ENCODE measurements at regions not wholly inside any gene's neighbourhood (a gene's known extent, or its start where the extent isn't known, plus 50 kb on each side); places are given as distances from the start of the nearest gene placed in this dataset.

DNA sequence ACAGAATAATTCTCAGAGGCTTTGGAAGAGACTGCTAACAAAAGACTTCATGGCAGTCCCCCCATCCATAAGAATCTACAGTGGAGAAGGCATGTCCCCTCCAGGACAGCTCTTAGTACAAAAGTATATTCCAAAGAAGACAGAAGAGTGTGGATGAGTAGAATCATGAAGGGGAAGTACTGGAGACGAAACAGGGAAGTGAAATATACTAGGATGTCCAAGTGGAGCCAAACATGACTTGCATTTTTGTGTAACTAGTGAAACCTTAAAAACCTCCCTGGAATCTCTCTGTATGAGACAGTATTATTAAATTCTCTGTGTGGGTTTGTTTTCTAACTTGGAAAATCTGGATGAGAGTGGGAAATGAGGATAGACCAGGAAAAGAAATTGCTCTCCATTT, 312.4 kb downstream of the RSL24D1 start:
- peaks cover 17% of the 10 kb centered on the region for H3K9me3 Mint-ChIP-seq
- H3K4me1 Mint-ChIP-seq: no peaks in the 10 kb centered on the region
- no peaks in the 10 kb centered on the region for H3K36me3 Mint-ChIP-seq (ENCODE audit: low read depth)
- TF ChIP-seq, protein P1, sequence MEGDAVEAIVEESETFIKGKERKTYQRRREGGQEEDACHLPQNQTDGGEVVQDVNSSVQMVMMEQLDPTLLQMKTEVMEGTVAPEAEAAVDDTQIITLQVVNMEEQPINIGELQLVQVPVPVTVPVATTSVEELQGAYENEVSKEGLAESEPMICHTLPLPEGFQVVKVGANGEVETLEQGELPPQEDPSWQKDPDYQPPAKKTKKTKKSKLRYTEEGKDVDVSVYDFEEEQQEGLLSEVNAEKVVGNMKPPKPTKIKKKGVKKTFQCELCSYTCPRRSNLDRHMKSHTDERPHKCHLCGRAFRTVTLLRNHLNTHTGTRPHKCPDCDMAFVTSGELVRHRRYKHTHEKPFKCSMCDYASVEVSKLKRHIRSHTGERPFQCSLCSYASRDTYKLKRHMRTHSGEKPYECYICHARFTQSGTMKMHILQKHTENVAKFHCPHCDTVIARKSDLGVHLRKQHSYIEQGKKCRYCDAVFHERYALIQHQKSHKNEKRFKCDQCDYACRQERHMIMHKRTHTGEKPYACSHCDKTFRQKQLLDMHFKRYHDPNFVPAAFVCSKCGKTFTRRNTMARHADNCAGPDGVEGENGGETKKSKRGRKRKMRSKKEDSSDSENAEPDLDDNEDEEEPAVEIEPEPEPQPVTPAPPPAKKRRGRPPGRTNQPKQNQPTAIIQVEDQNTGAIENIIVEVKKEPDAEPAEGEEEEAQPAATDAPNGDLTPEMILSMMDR (IDR thresholded peaks at IDR 0.05; ENCODE audit: unreplicated experiment in 3 of 3): no peak
- H3K27ac Mint-ChIP-seq: no peak overlapping the region
- H3K27me3 Mint-ChIP-seq (ENCODE audit: low read depth): peaks cover 3% of the 10 kb centered on the region
- H3K4me3 Mint-ChIP-seq: no peak overlapping the region

DNA sequence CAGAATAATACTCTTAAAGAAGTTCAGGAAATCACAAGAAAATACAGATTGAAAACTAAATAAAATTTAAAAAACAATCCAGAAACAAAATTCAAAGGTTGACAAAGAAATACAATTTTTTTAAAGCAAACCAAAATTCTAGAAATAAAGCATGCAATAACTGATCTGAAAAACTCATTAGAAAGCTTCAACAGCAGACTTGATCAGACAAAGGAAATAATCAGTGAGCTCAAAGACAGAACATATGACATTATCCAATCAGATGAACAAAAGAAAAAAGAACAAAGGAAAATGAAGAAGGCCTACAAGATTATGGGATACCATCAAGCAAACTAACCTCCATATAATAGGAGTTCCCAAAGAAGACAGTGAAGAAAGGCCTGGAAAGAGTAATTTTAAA, 336.8 kb downstream of the RSL24D1 start:
- Mint-ChIP-seq H3K36me3 (ENCODE audit: low read depth) (no peaks in the 10 kb centered on the region), H3K4me1 (no peaks in the 10 kb centered on the region), H3K9me3 (peaks cover 19% of the 10 kb centered on the region), H3K27me3 (ENCODE audit: low read depth) (peaks cover 5% of the 10 kb centered on the region), H3K27ac (no peak overlapping the region), H3K4me3 (no peak overlapping the region)
- TF ChIP-seq, protein P1 (IDR thresholded peaks at IDR 0.05; ENCODE audit: unreplicated experiment in 3 of 3): no peak

DNA sequence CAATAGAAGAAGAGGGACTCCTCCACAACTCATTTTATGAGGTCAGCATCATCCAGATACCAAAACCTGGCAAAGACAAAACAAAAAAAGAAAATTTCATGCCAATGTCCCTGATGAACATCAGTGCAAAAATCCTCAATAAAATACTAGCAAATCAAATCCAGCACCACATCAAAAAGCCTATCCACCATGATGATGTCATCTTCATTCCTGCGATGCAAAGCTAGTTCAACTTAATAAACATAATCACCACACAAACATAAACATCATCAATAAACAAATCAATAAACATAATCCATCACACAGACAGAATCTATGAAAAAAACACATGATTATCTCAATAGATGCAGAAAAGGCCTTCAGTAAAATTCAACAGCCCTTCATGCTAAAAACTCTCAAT, 342.1 kb downstream of the RSL24D1 start:
- no peak overlapping the region for H3K27ac Mint-ChIP-seq

DNA sequence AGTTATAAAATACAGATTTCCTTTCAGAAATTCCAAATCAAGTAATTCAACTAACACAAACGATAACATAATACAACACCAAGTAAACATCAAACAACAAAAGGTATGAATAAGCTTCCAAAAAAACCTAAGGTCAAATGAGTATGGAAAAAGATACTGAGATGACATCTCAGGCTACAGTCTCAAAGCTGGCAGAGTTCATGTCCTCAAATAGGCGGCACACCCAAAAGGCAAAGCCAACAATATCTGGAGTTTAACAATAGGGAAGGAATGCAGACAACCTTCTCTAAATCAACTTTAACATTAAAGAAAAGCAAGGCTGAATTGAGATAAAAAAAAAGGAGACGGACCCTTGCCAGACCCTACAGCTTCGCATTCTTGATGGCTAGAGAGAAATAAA, 346.6 kb downstream of the RSL24D1 start:
- peaks cover 18% of the 10 kb centered on the region for H3K9me3 Mint-ChIP-seq
- no peak overlapping the region for H3K27ac Mint-ChIP-seq
- no peaks in the 10 kb centered on the region for H3K4me1 Mint-ChIP-seq
- TF ChIP-seq, protein P1 (IDR thresholded peaks at IDR 0.05; ENCODE audit: unreplicated experiment in 3 of 3): no peak
- no peaks in the 10 kb centered on the region for H3K27me3 Mint-ChIP-seq (ENCODE audit: low read depth)
- H3K4me3 Mint-ChIP-seq: no peak overlapping the region
- no peaks in the 10 kb centered on the region for H3K36me3 Mint-ChIP-seq (ENCODE audit: low read depth)

More for the DNA sequence above, 342.1 kb downstream of the RSL24D1 start:
- TF ChIP-seq, protein P1 (IDR thresholded peaks at IDR 0.05; ENCODE audit: unreplicated experiment in 3 of 3): no peak
- Mint-ChIP-seq H3K4me3 (no peak overlapping the region), H3K27me3 (ENCODE audit: low read depth) (no peaks in the 10 kb centered on the region), H3K4me1 (no peaks in the 10 kb centered on the region), H3K9me3 (peaks cover 31% of the 10 kb centered on the region), H3K36me3 (ENCODE audit: low read depth) (no peaks in the 10 kb centered on the region)

DNA sequence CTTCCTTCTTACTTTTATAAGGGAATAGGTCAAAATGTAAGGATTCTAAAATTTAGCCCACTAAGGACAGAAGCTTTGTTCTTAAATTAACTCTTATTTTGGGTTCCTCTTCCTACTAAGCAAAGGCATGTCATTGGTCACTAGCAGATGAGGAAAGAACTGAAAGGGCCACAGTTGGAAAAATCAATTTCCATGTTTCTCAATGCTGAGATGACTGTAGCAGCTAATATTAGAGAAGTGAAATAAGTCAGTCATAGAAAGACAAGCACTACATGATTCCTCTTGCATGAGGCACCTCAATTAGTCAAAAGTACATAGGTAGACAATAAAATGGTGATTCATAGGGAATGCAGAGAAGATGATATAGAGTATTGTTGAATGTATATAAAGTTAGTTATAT, 353.7 kb downstream of the RSL24D1 start:
- TF ChIP-seq, protein P1 (IDR thresholded peaks at IDR 0.05; ENCODE audit: unreplicated experiment in 3 of 3): no peak
- no peaks in the 10 kb centered on the region for H3K9me3 Mint-ChIP-seq
- no peak overlapping the region for H3K4me3 Mint-ChIP-seq
- H3K36me3 Mint-ChIP-seq (ENCODE audit: low read depth): no peaks in the 10 kb centered on the region
- no peaks in the 10 kb centered on the region for H3K4me1 Mint-ChIP-seq
- peaks cover 3% of the 10 kb centered on the region for H3K27me3 Mint-ChIP-seq (ENCODE audit: low read depth)
- H3K27ac Mint-ChIP-seq: no peak overlapping the region

DNA sequence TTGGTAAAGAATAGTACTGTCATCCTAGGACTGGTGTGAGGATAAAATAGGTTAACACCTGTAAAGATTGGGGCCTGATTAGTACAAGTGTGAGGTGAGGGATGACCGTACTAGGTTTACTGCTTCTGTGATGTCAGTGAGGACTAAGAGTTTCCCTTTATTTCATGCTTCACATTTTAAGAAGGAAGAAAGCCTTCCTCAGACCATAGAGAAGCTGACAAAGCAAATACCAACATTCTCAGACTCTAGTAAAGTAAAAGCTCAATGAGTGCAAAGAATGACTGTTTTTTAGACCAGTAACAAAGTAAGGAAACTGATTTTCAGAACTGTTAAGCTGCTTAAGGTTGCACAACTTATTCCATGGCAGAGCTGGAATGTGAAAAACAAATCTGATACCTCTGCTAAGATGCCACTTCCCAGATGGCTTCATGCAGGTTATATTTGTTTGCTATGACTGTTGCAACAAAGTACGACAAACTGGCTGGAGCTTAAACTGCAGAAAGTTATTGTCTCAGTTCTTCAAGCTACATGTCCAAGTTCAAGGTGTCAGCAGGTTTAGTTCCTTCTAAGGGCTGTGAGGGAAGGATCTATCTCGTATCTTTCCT, 354.9 kb downstream of the RSL24D1 start:
- H3K4me3 Mint-ChIP-seq: no peak overlapping the region
- H3K36me3 Mint-ChIP-seq (ENCODE audit: low read depth): no peaks in the 10 kb centered on the region
- no peaks in the 10 kb centered on the region for H3K4me1 Mint-ChIP-seq
- H3K9me3 Mint-ChIP-seq: no peaks in the 10 kb centered on the region
- H3K27me3 Mint-ChIP-seq (ENCODE audit: low read depth): peaks cover 3% of the 10 kb centered on the region
- no peak overlapping the region for H3K27ac Mint-ChIP-seq
- TF ChIP-seq, protein P1 (IDR thresholded peaks at IDR 0.05; ENCODE audit: unreplicated experiment in 3 of 3): no peak
